Tibial nerve (tissue), 4 donors: ENCODE measurements at regions not wholly inside any gene's neighbourhood (a gene's known extent, or its start where the extent isn't known, plus 50 kb on each side); places are given as distances from the start of the nearest gene placed in this dataset.

Source experiments
- EP300 ChIP-seq, 2 donors: sonication (generic); formaldehyde crosslinking; IDR thresholded peaks; one replicate each; pipeline ENCODE4 v1.6.1; 2017; ENCODE audit warnings: antibody characterized with exemption in 2 of 2, mild to moderate bottlenecking in 1 of 2
- POLR2A ChIP-seq, 2 donors: fragments of 450-650 bp; IDR thresholded peaks; one replicate each; pipeline ENCODE4 v1.6.1; 2017; ENCODE audit warnings: antibody characterized with exemption in 2 of 2, mild to moderate bottlenecking in 2 of 2, moderate library complexity in 2 of 2
- TF ChIP-seq, protein P1 (sequence below), 5 experiments: fragments of 200-600 bp in 3 of 5; fragments of 450-650 bp in 2 of 5; sonication (generic) in 3 of 5; IDR thresholded peaks; one replicate each; pipeline ENCODE4 v1.5.1; 2016 to 2019; ENCODE audit warnings: antibody characterized with exemption in 5 of 5, mild to moderate bottlenecking in 3 of 5, moderate library complexity in 2 of 5

DNA sequence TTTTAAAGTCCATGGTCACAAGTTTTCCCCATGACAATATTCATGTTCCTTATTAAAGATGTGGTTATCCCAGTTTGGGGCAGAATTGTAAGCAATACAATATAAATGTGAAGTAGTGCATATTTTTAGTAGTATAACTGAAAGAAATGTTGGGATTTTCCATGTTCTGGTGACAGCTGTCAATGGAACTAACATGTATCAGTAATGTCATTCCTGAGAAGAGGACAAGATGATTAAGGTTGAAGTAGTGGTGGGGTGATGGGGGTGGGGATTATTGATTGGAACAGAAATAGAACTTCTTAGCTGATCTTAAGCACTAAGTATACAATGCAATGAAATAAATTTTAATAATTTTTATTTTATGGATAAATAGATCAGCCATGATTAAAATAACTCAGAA, 81.6 kb downstream of the PDHA2 start:
- TF ChIP-seq, protein P1, sequence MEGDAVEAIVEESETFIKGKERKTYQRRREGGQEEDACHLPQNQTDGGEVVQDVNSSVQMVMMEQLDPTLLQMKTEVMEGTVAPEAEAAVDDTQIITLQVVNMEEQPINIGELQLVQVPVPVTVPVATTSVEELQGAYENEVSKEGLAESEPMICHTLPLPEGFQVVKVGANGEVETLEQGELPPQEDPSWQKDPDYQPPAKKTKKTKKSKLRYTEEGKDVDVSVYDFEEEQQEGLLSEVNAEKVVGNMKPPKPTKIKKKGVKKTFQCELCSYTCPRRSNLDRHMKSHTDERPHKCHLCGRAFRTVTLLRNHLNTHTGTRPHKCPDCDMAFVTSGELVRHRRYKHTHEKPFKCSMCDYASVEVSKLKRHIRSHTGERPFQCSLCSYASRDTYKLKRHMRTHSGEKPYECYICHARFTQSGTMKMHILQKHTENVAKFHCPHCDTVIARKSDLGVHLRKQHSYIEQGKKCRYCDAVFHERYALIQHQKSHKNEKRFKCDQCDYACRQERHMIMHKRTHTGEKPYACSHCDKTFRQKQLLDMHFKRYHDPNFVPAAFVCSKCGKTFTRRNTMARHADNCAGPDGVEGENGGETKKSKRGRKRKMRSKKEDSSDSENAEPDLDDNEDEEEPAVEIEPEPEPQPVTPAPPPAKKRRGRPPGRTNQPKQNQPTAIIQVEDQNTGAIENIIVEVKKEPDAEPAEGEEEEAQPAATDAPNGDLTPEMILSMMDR (IDR thresholded peaks at IDR 0.05) = no peak
- TF ChIP-seq POLR2A (IDR thresholded peaks at IDR 0.05) (no peak), EP300 (IDR thresholded peaks at IDR 0.05) (no peak)
